HL-60 (cell line): ENCODE measurements at regions not wholly inside any gene's neighbourhood (a gene's known extent, or its start where the extent isn't known, plus 50 kb on each side); places are given as distances from the start of the nearest gene placed in this dataset. TPM values are rescaled to one million over a fixed set of nuclear protein-coding genes. Genes with fewer than 3 reads are reported as not detected.

Experiments used
- DNase-seq, 2 experiments: peaks; one replicate each; pipeline ENCODE4 v3.0.0-alpha.2; 2010 to 2020; ENCODE audit warnings: low read depth in 1 of 2, low spot score in 1 of 2
- H3K27ac ChIP-seq: fragments of 250-450 bp; sonication (Bioruptor Pico); replicated peaks from 2 replicates; pipeline ENCODE4 v1.5.1; 2020; ENCODE audit warnings: mild to moderate bottlenecking, moderate library complexity
- H3K27me3 ChIP-seq: fragments of 250-450 bp; sonication (Bioruptor Pico); 2 replicates; pipeline ENCODE4 v1.5.1; 2021; ENCODE audit warnings: mild to moderate bottlenecking, moderate library complexity; ENCODE audit not compliant: insufficient read depth, poor library complexity, severe bottlenecking
- H3K4me3 ChIP-seq: replicated peaks from 2 replicates; pipeline ENCODE4 v1.5.1; 2011; ENCODE audit warnings: mild to moderate bottlenecking, control low read depth, low read length; ENCODE audit not compliant: insufficient read depth
- CTCF ChIP-seq: IDR thresholded peaks from one replicate; pipeline ENCODE4 v1.5.1; 2011; ENCODE audit warnings: low read length, control low read depth, inconsistent platforms; ENCODE audit not compliant: insufficient read depth
- GABPA ChIP-seq: IDR thresholded peaks from 2 replicates; pipeline ENCODE4 v1.6.1; 2012; ENCODE audit warnings: low read depth
- POLR2AphosphoS5 ChIP-seq: IDR thresholded peaks from 2 replicates; pipeline ENCODE4 v1.6.1; 2012; ENCODE audit warnings: low read depth
- SPI1 ChIP-seq: IDR thresholded peaks from 2 replicates; pipeline ENCODE4 v1.6.1; 2012; ENCODE audit warnings: low read depth, mild to moderate bottlenecking, borderline replicate concordance
- microRNA-seq: library from miRNA; unstranded; fragments of <30 nt; microRNA quantifications from one replicate; pipeline ENCODE4, GENCODE V29; 2018
- TF ChIP-seq, protein P1 (sequence below): IDR thresholded peaks from 2 replicates; pipeline ENCODE4 v1.6.1; 2012; ENCODE audit warnings: low read depth; ENCODE audit not compliant: insufficient replicate concordance

- no peaks in the 10 kb centered on the region for H3K27me3 ChIP-seq
- no peak overlapping the region for H3K27ac ChIP-seq
- no peak for DNase-seq
- no peak overlapping the region for H3K4me3 ChIP-seq
- TF ChIP-seq POLR2AphosphoS5: no peak
- TF ChIP-seq, protein P1, sequence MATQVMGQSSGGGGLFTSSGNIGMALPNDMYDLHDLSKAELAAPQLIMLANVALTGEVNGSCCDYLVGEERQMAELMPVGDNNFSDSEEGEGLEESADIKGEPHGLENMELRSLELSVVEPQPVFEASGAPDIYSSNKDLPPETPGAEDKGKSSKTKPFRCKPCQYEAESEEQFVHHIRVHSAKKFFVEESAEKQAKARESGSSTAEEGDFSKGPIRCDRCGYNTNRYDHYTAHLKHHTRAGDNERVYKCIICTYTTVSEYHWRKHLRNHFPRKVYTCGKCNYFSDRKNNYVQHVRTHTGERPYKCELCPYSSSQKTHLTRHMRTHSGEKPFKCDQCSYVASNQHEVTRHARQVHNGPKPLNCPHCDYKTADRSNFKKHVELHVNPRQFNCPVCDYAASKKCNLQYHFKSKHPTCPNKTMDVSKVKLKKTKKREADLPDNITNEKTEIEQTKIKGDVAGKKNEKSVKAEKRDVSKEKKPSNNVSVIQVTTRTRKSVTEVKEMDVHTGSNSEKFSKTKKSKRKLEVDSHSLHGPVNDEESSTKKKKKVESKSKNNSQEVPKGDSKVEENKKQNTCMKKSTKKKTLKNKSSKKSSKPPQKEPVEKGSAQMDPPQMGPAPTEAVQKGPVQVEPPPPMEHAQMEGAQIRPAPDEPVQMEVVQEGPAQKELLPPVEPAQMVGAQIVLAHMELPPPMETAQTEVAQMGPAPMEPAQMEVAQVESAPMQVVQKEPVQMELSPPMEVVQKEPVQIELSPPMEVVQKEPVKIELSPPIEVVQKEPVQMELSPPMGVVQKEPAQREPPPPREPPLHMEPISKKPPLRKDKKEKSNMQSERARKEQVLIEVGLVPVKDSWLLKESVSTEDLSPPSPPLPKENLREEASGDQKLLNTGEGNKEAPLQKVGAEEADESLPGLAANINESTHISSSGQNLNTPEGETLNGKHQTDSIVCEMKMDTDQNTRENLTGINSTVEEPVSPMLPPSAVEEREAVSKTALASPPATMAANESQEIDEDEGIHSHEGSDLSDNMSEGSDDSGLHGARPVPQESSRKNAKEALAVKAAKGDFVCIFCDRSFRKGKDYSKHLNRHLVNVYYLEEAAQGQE: no peak
- no peak for TF ChIP-seq GABPA
- TF ChIP-seq SPI1: no peak
- TF ChIP-seq CTCF: no peak
These were observed 74.6 kb upstream of the NWD2 start for GRCh38 chr4:37169956-37170355.

DNA sequence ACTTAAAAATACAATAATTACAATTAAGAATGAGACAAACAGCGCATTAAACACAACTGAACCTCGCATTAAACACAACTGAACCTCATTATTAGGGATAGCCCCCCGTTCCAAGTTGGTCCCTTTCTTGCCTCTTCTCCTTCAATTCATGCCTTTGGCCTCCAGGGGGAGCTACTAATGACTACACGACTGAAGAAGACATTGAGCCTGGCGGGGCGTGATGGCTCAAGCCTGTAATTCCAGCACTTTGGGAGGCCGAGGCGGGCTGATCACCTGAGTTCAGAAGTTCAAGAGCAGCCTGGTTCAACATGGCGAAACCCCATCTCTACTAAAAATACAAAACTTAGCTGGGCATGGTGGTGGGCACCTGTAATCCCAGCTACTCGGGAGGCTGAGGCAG, 56.4 kb upstream of the NWD2 start:
- peak in 1 of 2 experiments; percentile 3 for DNase-seq
- Histone ChIP-seq H3K4me3 (no peak overlapping the region), H3K27ac (no peak overlapping the region), H3K27me3 (no peaks in the 10 kb centered on the region)
- TF ChIP-seq GABPA (no peak), POLR2AphosphoS5 (no peak), SPI1 (no peak), CTCF (no peak)
- TF ChIP-seq, protein P1: no peak

Small RNA genes lying in the stretch of these regions (microRNA-seq; reads per million reads assigned to microRNA genes)
- not detected for gene MIR1255B1
